T-cell (primary cell): ENCODE measurements at regions not wholly inside any gene's neighbourhood (a gene's known extent, or its start where the extent isn't known, plus 50 kb on each side); places are given as distances from the start of the nearest gene placed in this dataset.

ENCODE experiments used
- ATAC-seq, 4 experiments: fragments of 200-7000 bp in 3 of 4; fragments of 150-1000 bp in 1 of 4; cut with Tn5 transposase; replicated peaks in 1 of 4; 1 replicate in 3 of 4; 2 replicates in 1 of 4; pipeline ENCODE4 v1.10.0; 2021; ENCODE audit warnings: moderate library complexity in 3 of 4, mild to moderate bottlenecking in 2 of 4, moderate number of reproducible peaks in 1 of 4
- CTCF ChIA-PET, 2 donors: fragments of 300-600 bp; sonication (Branson Sonifier 250); formaldehyde crosslinking; loops; one replicate each; lab custom pipeline; 2022; ENCODE audit warnings: antibody characterized with exemption in 2 of 2; lab: Charles Lee
- POLR2A ChIA-PET, 2 donors: fragments of 300-600 bp; sonication (Branson Sonifier 250); formaldehyde crosslinking; loops; one replicate each; lab custom pipeline; 2022; ENCODE audit warnings: antibody characterized with exemption in 2 of 2; lab: Charles Lee
- DNase-seq, 35 experiments: peaks; one replicate each; pipeline versions ENCODE4 v3.0.0 to v3.0.0-alpha.2; 2013 to 2023
- H3K27ac ChIP-seq: one replicate; pipeline ENCODE4 v1.5.1; 2013; ENCODE audit warnings: low read length
- H3K27me3 ChIP-seq, 2 experiments: replicated peaks in 1 of 2; 1 replicate in 1 of 2; 2 replicates in 1 of 2; pipeline versions ENCODE4 v1.6.1 to v1.7.0; 2013; ENCODE audit warnings: low read length in 1 of 2, mixed read lengths in 1 of 2; ENCODE audit not compliant: control insufficient read depth in 2 of 2, insufficient read depth in 2 of 2; ENCODE audit errors: extremely low read depth in 1 of 2
- H3K36me3 ChIP-seq, 2 donors: 1 replicate in 1 of 2; 2 replicates in 1 of 2; pipeline versions ENCODE4 v1.6.1 to v1.7.0; 2013; ENCODE audit warnings: low read length in 1 of 2; ENCODE audit not compliant: control insufficient read depth in 2 of 2, insufficient read depth in 1 of 2; ENCODE audit errors: extremely low read depth in 1 of 2
- H3K4me1 ChIP-seq, 2 experiments: 1 replicate in 1 of 2; 2 replicates in 1 of 2; pipeline versions ENCODE4 v1.6.1 to v1.7.0; 2013; ENCODE audit warnings: low read length in 2 of 2, mixed read lengths in 1 of 2; ENCODE audit not compliant: insufficient read depth in 2 of 2, control insufficient read depth in 1 of 2; ENCODE audit errors: extremely low read depth in 1 of 2
- H3K4me3 ChIP-seq, 2 donors: 1 replicate in 1 of 2; 2 replicates in 1 of 2; pipeline versions ENCODE4 v1.5.1 to v1.7.0; 2013; ENCODE audit warnings: mild to moderate bottlenecking in 2 of 2, low read length in 1 of 2, moderate library complexity in 1 of 2; ENCODE audit not compliant: control insufficient read depth in 1 of 2; ENCODE audit errors: extremely low read depth in 1 of 2
- H3K9me3 ChIP-seq: 2 replicates; pipeline ENCODE4 v1.7.0; 2013
- H3K27ac Mint-ChIP-seq, 2 donors: one replicate each; pipeline ENCODE4 v1.8.0; 2020 to 2021; ENCODE audit warnings: mild to moderate bottlenecking in 2 of 2, mixed read lengths in 2 of 2
- H3K27me3 Mint-ChIP-seq, 2 donors: one replicate each; pipeline ENCODE4 v1.8.0; 2021 to 2022; ENCODE audit warnings: mixed read lengths in 2 of 2
- H3K36me3 Mint-ChIP-seq: one replicate; pipeline ENCODE4 v1.8.0; 2021; ENCODE audit warnings: mixed read lengths
- H3K4me1 Mint-ChIP-seq, 3 donors: one replicate each; pipeline ENCODE4 v1.8.0; 2020 to 2022; ENCODE audit warnings: mixed read lengths in 3 of 3, mild to moderate bottlenecking in 1 of 3
- H3K4me3 Mint-ChIP-seq, 3 donors: one replicate each; pipeline ENCODE4 v1.8.0; 2020 to 2022; ENCODE audit warnings: mild to moderate bottlenecking in 3 of 3, mixed read lengths in 3 of 3, moderate library complexity in 3 of 3
- H3K9me3 Mint-ChIP-seq, 3 donors: one replicate each; pipeline ENCODE4 v1.8.0; 2020 to 2022; ENCODE audit warnings: mixed read lengths in 3 of 3
- WGBS: methylation state at CpG from one replicate; pipeline ENCODE4 v1.1.5; 2013; ENCODE audit warnings: missing lambda C conversion rate; ENCODE audit not compliant: insufficient coverage; 5-methylcytosine and 5-hydroxymethylcytosine counted together

DNA sequence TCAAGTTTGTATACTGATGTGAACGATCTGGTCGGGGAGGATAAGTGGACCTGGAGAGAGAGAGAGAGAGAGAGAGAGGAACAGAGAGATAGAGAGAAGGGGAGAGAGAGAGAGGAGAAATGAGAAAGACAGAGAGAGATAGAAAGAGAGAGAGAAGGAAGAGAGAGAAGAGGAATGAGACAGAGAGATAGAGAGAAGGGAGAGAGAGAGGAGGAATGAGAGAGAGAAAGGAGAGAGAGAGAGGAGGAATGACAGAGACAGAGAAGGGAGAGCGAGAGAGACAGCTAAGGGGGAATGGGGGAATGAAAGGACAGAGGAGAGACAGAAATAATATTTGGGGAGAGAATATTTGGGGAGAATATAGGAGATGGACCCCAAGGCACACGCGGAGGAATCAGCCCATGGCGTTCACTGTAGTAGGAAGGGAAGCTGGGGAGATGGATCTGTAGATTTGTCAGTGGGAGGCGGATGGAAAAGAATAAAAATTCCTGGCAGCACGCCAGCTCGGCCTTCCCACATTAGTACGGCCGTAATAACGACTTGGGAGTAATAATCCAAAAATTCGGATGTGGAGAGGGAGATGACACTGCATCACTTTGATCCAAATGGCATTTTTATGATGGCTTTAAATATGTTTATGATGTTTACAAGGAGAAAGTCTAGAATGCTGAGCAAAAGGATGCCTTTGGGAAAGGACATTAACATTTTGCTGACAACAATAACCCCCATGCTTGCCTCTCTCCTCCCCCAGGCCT lies 159.8 kb upstream of the KCNJ6 start:
- CTCF ChIA-PET, result no interaction called here
- Histone ChIP-seq H3K4me1 (no peaks in the 10 kb centered on the region), H3K27ac (no peak overlapping the region), H3K36me3 (no peaks in the 10 kb centered on the region), H3K4me3 (no peak overlapping the region), H3K27me3 (peaks cover 0 to 3% of the 10 kb centered on the region in 2 experiments), H3K9me3 (no peaks in the 10 kb centered on the region)
- ATAC-seq, result no peak
- 90% methylated on average over 13 of the region's 13 CpGs for WGBS
- H3K4me3 Mint-ChIP-seq, result no peak overlapping the region
- no peak for DNase-seq
- peaks cover 0 to 9% (median 7%) of the 10 kb centered on the region in 3 donors for H3K9me3 Mint-ChIP-seq
- H3K27me3 Mint-ChIP-seq, result peaks cover 3 to 10% of the 10 kb centered on the region in 2 donors
- no peaks in the 10 kb centered on the region for H3K36me3 Mint-ChIP-seq
- H3K27ac Mint-ChIP-seq, result no peak overlapping the region
- no peaks in the 10 kb centered on the region for H3K4me1 Mint-ChIP-seq
- POLR2A ChIA-PET, result no interaction called here

GRCh38 chr21:38077569-38077968 lies 161.3 kb upstream of the KCNJ6 start:
- CTCF ChIA-PET, result no interaction called here
- POLR2A ChIA-PET, result no interaction called here
- H3K4me3 ChIP-seq, result no peak overlapping the region

DNA sequence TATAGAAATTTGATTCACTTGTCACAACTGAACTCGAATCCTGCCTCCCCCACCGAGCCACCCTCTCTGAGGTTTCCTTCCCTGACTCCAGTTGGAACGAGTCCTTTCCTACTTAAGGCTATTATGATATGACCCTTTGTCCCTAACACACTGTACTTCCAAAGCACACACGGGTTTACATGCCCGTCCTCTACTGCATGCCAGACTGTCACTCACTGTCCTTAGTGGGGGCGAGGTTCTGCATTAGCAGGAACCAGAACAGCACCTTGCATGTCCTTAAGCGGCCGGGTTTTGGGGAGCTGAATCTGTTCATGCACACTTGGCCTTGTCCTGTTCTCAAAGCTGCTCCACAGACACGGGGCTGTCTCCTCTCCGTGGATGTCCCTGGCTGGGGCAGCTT lies 164.6 kb upstream of the KCNJ6 start:
- Histone ChIP-seq H3K9me3 (no peaks in the 10 kb centered on the region), H3K4me3 (no peak overlapping the region), H3K27me3 (peaks cover 0 to 3% of the 10 kb centered on the region in 2 experiments), H3K36me3 (no peaks in the 10 kb centered on the region), H3K27ac (no peak overlapping the region), H3K4me1 (no peaks in the 10 kb centered on the region)
- Mint-ChIP-seq H3K9me3 (no peaks in the 10 kb centered on the region), H3K36me3 (no peaks in the 10 kb centered on the region), H3K4me1 (no peaks in the 10 kb centered on the region), H3K4me3 (no peak overlapping the region), H3K27ac (no peak overlapping the region), H3K27me3 (peaks cover 0 to 2% of the 10 kb centered on the region in 2 donors)
- WGBS, result 72% methylated on average over 8 of the region's 10 CpGs
- DNase-seq (no peak), ATAC-seq (no peak)
- ChIA-PET POLR2A (no interaction called here), CTCF (no interaction called here)

More at GRCh38 chr21:38077569-38077968, 161.3 kb upstream of the KCNJ6 start:
- DNase-seq (no peak), ATAC-seq (no peak)
- Histone ChIP-seq H3K27me3 (peaks cover 0 to 3% of the 10 kb centered on the region in 2 experiments), H3K9me3 (no peaks in the 10 kb centered on the region), H3K4me1 (no peaks in the 10 kb centered on the region), H3K27ac (no peak overlapping the region), H3K36me3 (no peaks in the 10 kb centered on the region)
- Mint-ChIP-seq H3K9me3 (peaks cover 0 to 7% (median 6%) of the 10 kb centered on the region in 3 donors), H3K36me3 (no peaks in the 10 kb centered on the region), H3K27me3 (peaks cover 0 to 6% of the 10 kb centered on the region in 2 donors), H3K4me1 (no peaks in the 10 kb centered on the region), H3K27ac (no peak overlapping the region), H3K4me3 (no peak overlapping the region)
- WGBS, result 94% methylated on average over 3 of the region's 5 CpGs

DNA sequence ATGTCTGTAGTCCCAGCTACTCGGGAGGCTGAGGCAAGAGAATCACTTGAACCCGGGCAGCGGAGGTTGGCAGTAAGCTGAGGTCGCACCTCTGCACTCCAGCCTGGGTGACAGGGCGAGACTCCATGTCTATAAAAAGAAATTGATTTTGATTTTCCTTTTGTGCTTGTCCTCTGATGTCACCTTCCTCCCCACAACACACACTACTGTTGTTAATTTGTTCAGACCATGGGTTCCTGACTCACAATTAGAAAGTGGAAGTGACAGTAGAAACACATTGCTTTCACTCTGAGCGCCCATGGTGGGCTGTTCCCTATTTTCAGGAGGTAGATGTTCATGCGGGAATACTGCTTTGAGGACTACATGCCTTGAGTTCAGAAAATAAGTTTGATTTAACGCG lies 165.5 kb upstream of the KCNJ6 start:
- Mint-ChIP-seq H3K4me3 (no peak overlapping the region), H3K27me3 (peaks cover 0 to 2% of the 10 kb centered on the region in 2 donors), H3K9me3 (no peaks in the 10 kb centered on the region), H3K36me3 (no peaks in the 10 kb centered on the region), H3K27ac (no peak overlapping the region), H3K4me1 (no peaks in the 10 kb centered on the region)
- CTCF ChIA-PET, result no interaction called here
- WGBS, result 75% methylated on average over 5 of the region's 9 CpGs
- Histone ChIP-seq H3K4me1 (no peaks in the 10 kb centered on the region), H3K27me3 (peaks cover 0 to 3% of the 10 kb centered on the region in 2 experiments), H3K4me3 (no peak overlapping the region), H3K9me3 (no peaks in the 10 kb centered on the region), H3K36me3 (no peaks in the 10 kb centered on the region), H3K27ac (no peak overlapping the region)
- DNase-seq (no peak), ATAC-seq (no peak)
- POLR2A ChIA-PET, result no interaction called here

- Mint-ChIP-seq H3K9me3 (no peaks in the 10 kb centered on the region), H3K27ac (no peak overlapping the region), H3K36me3 (no peaks in the 10 kb centered on the region), H3K4me1 (no peaks in the 10 kb centered on the region), H3K4me3 (no peak overlapping the region), H3K27me3 (peaks cover 0 to 4% of the 10 kb centered on the region in 2 donors)
- ATAC-seq (no peak), DNase-seq (no peak)
- no peak overlapping the region for H3K27ac ChIP-seq
- H3K27me3 ChIP-seq, result peaks cover 0 to 3% of the 10 kb centered on the region in 2 experiments
- ChIA-PET POLR2A (no interaction called here), CTCF (no interaction called here)
- WGBS, result 81% methylated on average over 3 of the region's 4 CpGs
- no peaks in the 10 kb centered on the region for H3K9me3 ChIP-seq
- no peak overlapping the region for H3K4me3 ChIP-seq
- H3K4me1 ChIP-seq, result no peaks in the 10 kb centered on the region
- no peaks in the 10 kb centered on the region for H3K36me3 ChIP-seq
Measured at GRCh38 chr21:38082936-38083485, 166.8 kb upstream of the KCNJ6 start.

- H3K9me3 Mint-ChIP-seq, result no peaks in the 10 kb centered on the region
- H3K4me3 ChIP-seq, result no peak overlapping the region
- no peaks in the 10 kb centered on the region for H3K36me3 ChIP-seq
- H3K4me1 Mint-ChIP-seq, result no peaks in the 10 kb centered on the region
- H3K27ac ChIP-seq, result no peak overlapping the region
- peaks cover 0 to 4% of the 10 kb centered on the region in 2 donors for H3K27me3 Mint-ChIP-seq
- no peak overlapping the region for H3K4me3 Mint-ChIP-seq
- H3K4me1 ChIP-seq, result no peaks in the 10 kb centered on the region
- H3K27me3 ChIP-seq, result peaks cover 0 to 3% of the 10 kb centered on the region in 2 experiments
- CTCF ChIA-PET, result no interaction called here
- DNase-seq (no peak), ATAC-seq (no peak)
- POLR2A ChIA-PET, result no interaction called here
- H3K9me3 ChIP-seq, result no peaks in the 10 kb centered on the region
- H3K36me3 Mint-ChIP-seq, result no peaks in the 10 kb centered on the region
- H3K27ac Mint-ChIP-seq, result no peak overlapping the region
Measured at GRCh38 chr21:38083535-38083934, 167.3 kb upstream of the KCNJ6 start.
